HL-60 (cell line): ENCODE measurements at regions not wholly inside any gene's neighbourhood (a gene's known extent, or its start where the extent isn't known, plus 50 kb on each side); places are given as distances from the start of the nearest gene placed in this dataset.

Experiments used
- DNase-seq, 2 experiments: peaks; one replicate each; pipeline ENCODE4 v3.0.0-alpha.2; 2010 to 2020; ENCODE audit warnings: low read depth in 1 of 2, low spot score in 1 of 2
- H3K27ac ChIP-seq: fragments of 250-450 bp; sonication (Bioruptor Pico); replicated peaks from 2 replicates; pipeline ENCODE4 v1.5.1; 2020; ENCODE audit warnings: mild to moderate bottlenecking, moderate library complexity
- H3K27me3 ChIP-seq: fragments of 250-450 bp; sonication (Bioruptor Pico); 2 replicates; pipeline ENCODE4 v1.5.1; 2021; ENCODE audit warnings: mild to moderate bottlenecking, moderate library complexity; ENCODE audit not compliant: insufficient read depth, poor library complexity, severe bottlenecking
- H3K4me3 ChIP-seq: replicated peaks from 2 replicates; pipeline ENCODE4 v1.5.1; 2011; ENCODE audit warnings: mild to moderate bottlenecking, control low read depth, low read length; ENCODE audit not compliant: insufficient read depth
- GABPA ChIP-seq: IDR thresholded peaks from 2 replicates; pipeline ENCODE4 v1.6.1; 2012; ENCODE audit warnings: low read depth
- POLR2AphosphoS5 ChIP-seq: IDR thresholded peaks from 2 replicates; pipeline ENCODE4 v1.6.1; 2012; ENCODE audit warnings: low read depth
- SPI1 ChIP-seq: IDR thresholded peaks from 2 replicates; pipeline ENCODE4 v1.6.1; 2012; ENCODE audit warnings: low read depth, mild to moderate bottlenecking, borderline replicate concordance
- TF ChIP-seq, protein P1 (sequence below): IDR thresholded peaks from one replicate; pipeline ENCODE4 v1.5.1; 2011; ENCODE audit warnings: low read length, control low read depth, inconsistent platforms; ENCODE audit not compliant: insufficient read depth
- TF ChIP-seq, protein P2 (sequence below): IDR thresholded peaks from 2 replicates; pipeline ENCODE4 v1.6.1; 2012; ENCODE audit warnings: low read depth; ENCODE audit not compliant: insufficient replicate concordance

DNA sequence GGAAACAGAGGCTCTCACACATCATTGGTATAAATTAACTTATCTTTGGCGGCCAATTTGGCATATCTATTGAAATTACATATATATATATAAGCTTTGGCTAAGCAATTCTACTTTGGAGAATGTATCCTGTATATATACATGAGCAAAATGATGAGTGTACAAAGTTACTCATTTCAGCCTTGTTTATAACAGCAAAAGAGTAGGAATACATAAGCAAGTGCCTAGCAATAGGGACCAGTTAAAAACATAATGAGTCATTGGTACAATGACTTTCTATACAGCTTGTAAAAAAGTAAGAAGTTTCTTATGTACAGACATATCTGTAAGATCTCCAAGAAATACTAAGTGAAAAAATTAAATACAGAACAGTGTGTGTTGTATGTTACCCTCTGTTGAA lies 190.8 kb downstream of the LTN1 start:
- no peak overlapping the region for H3K4me3 ChIP-seq
- TF ChIP-seq SPI1, result no peak
- TF ChIP-seq, protein P1, sequence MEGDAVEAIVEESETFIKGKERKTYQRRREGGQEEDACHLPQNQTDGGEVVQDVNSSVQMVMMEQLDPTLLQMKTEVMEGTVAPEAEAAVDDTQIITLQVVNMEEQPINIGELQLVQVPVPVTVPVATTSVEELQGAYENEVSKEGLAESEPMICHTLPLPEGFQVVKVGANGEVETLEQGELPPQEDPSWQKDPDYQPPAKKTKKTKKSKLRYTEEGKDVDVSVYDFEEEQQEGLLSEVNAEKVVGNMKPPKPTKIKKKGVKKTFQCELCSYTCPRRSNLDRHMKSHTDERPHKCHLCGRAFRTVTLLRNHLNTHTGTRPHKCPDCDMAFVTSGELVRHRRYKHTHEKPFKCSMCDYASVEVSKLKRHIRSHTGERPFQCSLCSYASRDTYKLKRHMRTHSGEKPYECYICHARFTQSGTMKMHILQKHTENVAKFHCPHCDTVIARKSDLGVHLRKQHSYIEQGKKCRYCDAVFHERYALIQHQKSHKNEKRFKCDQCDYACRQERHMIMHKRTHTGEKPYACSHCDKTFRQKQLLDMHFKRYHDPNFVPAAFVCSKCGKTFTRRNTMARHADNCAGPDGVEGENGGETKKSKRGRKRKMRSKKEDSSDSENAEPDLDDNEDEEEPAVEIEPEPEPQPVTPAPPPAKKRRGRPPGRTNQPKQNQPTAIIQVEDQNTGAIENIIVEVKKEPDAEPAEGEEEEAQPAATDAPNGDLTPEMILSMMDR, result no peak
- no peak for TF ChIP-seq POLR2AphosphoS5
- TF ChIP-seq, protein P2, sequence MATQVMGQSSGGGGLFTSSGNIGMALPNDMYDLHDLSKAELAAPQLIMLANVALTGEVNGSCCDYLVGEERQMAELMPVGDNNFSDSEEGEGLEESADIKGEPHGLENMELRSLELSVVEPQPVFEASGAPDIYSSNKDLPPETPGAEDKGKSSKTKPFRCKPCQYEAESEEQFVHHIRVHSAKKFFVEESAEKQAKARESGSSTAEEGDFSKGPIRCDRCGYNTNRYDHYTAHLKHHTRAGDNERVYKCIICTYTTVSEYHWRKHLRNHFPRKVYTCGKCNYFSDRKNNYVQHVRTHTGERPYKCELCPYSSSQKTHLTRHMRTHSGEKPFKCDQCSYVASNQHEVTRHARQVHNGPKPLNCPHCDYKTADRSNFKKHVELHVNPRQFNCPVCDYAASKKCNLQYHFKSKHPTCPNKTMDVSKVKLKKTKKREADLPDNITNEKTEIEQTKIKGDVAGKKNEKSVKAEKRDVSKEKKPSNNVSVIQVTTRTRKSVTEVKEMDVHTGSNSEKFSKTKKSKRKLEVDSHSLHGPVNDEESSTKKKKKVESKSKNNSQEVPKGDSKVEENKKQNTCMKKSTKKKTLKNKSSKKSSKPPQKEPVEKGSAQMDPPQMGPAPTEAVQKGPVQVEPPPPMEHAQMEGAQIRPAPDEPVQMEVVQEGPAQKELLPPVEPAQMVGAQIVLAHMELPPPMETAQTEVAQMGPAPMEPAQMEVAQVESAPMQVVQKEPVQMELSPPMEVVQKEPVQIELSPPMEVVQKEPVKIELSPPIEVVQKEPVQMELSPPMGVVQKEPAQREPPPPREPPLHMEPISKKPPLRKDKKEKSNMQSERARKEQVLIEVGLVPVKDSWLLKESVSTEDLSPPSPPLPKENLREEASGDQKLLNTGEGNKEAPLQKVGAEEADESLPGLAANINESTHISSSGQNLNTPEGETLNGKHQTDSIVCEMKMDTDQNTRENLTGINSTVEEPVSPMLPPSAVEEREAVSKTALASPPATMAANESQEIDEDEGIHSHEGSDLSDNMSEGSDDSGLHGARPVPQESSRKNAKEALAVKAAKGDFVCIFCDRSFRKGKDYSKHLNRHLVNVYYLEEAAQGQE, result no peak
- TF ChIP-seq GABPA, result no peak
- no peak overlapping the region for H3K27ac ChIP-seq
- peaks cover 2% of the 10 kb centered on the region for H3K27me3 ChIP-seq
- no peak for DNase-seq

- TF ChIP-seq SPI1, result no peak
- TF ChIP-seq, protein P2, result no peak
- TF ChIP-seq POLR2AphosphoS5, result no peak
- TF ChIP-seq, protein P1, result no peak
- no peak overlapping the region for H3K27ac ChIP-seq
- H3K4me3 ChIP-seq, result no peak overlapping the region
- DNase-seq, result no peak
- H3K27me3 ChIP-seq, result peaks cover 2% of the 10 kb centered on the region
Measured at GRCh38 chr21:28799926-28800325, 192.8 kb downstream of the LTN1 start.

DNA sequence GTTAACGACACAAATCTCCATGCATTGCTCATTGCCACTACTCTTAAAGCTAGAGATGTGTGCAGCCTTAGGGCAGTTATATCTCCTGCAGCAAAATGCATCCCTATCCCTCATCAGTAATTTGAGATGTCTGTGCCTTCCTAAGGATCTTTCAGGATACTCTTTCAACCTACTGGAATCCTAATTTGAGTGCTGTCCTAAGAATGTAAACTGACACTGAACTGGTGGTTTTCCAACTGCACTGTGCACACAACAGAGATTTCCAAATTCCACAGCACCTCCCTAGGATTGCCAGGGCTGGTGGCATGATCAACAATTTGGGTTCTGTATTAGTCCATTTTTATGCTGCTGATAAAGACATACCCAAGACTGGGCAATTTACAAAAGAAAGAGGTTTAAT lies 193.9 kb downstream of the LTN1 start:
- TF ChIP-seq GABPA (no peak), SPI1 (no peak)
- TF ChIP-seq, protein P2, result no peak
- Histone ChIP-seq H3K4me3 (no peak overlapping the region), H3K27ac (no peak overlapping the region), H3K27me3 (no peaks in the 10 kb centered on the region)
- no peak for DNase-seq

GRCh38 chr21:28795251-28795650 lies 197.4 kb downstream of the LTN1 start:
- TF ChIP-seq GABPA (no peak), POLR2AphosphoS5 (no peak)
- Histone ChIP-seq H3K27ac (no peak overlapping the region), H3K4me3 (no peak overlapping the region), H3K27me3 (no peaks in the 10 kb centered on the region)
- no peak for DNase-seq
